ENCODE measurements at regions not wholly inside any gene's neighbourhood (a gene's known extent, or its start where the extent isn't known, plus 50 kb on each side); places are given as distances from the start of the nearest gene placed in this dataset.

GRCh38 chr9:13962006-13962405, 351.9 kb downstream of the NFIB start:
- TF ChIP-seq, protein P1, sequence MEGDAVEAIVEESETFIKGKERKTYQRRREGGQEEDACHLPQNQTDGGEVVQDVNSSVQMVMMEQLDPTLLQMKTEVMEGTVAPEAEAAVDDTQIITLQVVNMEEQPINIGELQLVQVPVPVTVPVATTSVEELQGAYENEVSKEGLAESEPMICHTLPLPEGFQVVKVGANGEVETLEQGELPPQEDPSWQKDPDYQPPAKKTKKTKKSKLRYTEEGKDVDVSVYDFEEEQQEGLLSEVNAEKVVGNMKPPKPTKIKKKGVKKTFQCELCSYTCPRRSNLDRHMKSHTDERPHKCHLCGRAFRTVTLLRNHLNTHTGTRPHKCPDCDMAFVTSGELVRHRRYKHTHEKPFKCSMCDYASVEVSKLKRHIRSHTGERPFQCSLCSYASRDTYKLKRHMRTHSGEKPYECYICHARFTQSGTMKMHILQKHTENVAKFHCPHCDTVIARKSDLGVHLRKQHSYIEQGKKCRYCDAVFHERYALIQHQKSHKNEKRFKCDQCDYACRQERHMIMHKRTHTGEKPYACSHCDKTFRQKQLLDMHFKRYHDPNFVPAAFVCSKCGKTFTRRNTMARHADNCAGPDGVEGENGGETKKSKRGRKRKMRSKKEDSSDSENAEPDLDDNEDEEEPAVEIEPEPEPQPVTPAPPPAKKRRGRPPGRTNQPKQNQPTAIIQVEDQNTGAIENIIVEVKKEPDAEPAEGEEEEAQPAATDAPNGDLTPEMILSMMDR (IDR thresholded peaks at IDR 0.05; ENCODE audit: low read depth, low read length) = no peak

DNA sequence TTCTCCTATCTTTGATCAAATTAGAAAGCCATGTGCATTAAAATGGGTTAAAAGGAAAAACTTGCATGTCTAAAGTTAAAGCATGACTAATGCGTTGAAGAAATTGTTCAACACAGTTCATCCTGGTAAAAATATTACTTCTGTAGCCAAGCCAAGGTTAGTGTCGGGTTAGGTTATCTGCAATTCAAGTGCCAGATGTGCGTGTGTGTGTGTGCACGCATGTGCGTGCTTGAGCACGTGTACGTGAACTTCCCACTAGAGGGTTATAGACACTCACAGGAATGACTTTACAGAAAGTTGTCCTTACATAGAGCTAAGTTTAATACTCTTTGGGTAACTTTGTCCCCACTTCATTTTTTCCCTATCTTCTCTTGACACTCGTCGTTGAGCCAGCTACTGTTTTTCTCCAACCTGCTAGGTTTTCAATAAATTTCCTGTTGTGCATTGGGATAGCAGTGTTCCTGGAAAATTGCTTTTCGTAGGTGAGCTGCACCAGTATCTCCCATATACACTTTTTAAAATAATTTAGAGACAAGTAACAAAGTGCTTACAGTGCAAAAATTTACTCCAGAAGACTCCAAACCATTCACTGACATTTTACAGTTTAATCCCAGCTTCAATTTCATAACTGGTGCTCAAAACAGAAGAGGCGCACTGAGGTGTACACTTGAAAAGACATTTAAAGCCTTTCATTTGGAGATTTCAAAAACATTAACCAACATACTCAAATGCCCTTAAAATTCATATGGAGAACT, 353.8 kb downstream of the NFIB start:
- H3K4me3 ChIP-seq (ENCODE audit: low read depth, low read length) = no peak overlapping the region
- TF ChIP-seq, protein P1 (IDR thresholded peaks at IDR 0.05; ENCODE audit: low read depth, low read length) = no peak

More at GRCh38 chr9:13962006-13962405, 351.9 kb downstream of the NFIB start:
- H3K4me3 ChIP-seq (ENCODE audit: low read depth, low read length) = no peak overlapping the region

DNA sequence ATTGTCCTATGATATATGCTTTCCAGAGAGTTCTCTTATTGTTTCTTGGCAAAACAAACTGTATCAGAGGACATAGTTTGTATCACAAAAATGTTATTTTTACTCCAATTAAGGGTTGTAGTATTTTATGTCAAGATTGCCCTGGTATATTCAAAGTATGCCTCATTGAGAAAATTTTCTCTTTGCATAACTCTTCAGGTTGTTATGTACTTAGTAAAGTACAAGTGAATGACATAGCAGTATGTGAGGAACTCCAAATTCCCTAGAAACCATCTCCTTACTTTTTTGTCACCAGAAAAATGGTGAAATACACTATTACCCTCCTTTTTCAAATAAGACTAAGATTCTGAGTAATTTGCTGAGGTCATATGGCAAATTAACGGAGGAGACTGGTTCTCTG, 355.3 kb downstream of the NFIB start:
- no peak overlapping the region for H3K4me3 ChIP-seq (ENCODE audit: low read depth, low read length)
- TF ChIP-seq, protein P1 (IDR thresholded peaks at IDR 0.05; ENCODE audit: low read depth, low read length) = no peak

- H3K4me3 ChIP-seq (ENCODE audit: low read depth, low read length) = no peak overlapping the region
- TF ChIP-seq, protein P1 (IDR thresholded peaks at IDR 0.05; ENCODE audit: low read depth, low read length) = no peak
Observed at GRCh38 chr9:13957089-13957488, 356.9 kb downstream of the NFIB start.

DNA sequence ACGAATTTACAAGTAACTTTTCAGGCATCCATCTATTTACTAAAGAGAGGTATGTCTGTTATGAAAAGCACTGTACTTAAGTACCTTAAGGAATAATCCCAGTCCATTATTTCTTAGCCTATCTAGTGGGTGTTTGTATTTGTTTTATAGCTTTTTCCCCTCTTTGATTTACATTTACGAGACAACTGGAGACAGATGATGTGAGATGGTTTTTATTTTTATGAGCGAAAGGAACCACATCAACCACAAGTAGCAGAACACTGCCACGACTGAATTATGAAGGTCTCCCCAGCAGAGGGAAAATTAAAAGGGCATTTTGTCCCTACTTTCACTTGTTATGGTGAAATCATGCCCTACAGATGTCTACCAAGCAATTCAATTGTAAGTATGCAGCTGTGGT, 357.8 kb downstream of the NFIB start:
- no peak overlapping the region for H3K4me3 ChIP-seq (ENCODE audit: low read depth, low read length)
- TF ChIP-seq, protein P1 (IDR thresholded peaks at IDR 0.05; ENCODE audit: low read depth, low read length) = no peak

DNA sequence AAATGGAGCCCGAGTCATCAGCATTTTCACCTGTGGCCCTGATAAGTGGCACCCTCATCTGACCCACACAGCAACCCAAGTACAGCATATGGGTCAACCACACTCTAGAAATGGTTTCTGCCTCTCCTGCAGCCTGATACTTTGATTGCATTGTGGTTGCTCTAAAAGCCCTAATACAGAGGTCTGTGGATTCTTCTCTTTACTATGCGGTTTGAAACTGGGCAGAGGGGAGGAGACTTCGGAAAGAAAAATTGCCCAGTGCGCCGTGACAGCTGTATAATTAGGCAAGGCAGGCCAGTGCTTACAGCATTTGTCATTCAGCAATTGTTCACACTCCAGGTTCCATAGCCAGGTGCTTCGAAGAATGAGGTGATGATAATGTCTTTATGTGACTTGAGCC, 361.0 kb downstream of the NFIB start:
- TF ChIP-seq, protein P1 (IDR thresholded peaks at IDR 0.05; ENCODE audit: low read depth, low read length) = no peak
- no peak overlapping the region for H3K4me3 ChIP-seq (ENCODE audit: low read depth, low read length)

GRCh38 chr9:13948037-13948436, 365.9 kb downstream of the NFIB start:
- no peak overlapping the region for H3K4me3 ChIP-seq (ENCODE audit: low read depth, low read length)

More at GRCh38 chr9:13948037-13948436, 365.9 kb downstream of the NFIB start:
- TF ChIP-seq, protein P1 (IDR thresholded peaks at IDR 0.05; ENCODE audit: low read depth, low read length) = no peak

All from WI38 (cell line).